HG03442 (cell line): ENCODE measurements at regions not wholly inside any gene's neighbourhood (a gene's known extent, or its start where the extent isn't known, plus 50 kb on each side); places are given as distances from the start of the nearest gene placed in this dataset.
"Not testable (repeated sequence)": the region's sequence is repeated elsewhere in the genome, so short reads cannot be mapped to it uniquely, and the experiment has no call there.

Experiments used
- ATAC-seq: cut with Tn5 transposase; IDR thresholded peaks from one replicate; pipeline ENCODE4 v1.9.1; 2021; ENCODE audit warnings: mild to moderate bottlenecking, moderate library complexity; ENCODE audit not compliant: unreplicated experiment

DNA sequence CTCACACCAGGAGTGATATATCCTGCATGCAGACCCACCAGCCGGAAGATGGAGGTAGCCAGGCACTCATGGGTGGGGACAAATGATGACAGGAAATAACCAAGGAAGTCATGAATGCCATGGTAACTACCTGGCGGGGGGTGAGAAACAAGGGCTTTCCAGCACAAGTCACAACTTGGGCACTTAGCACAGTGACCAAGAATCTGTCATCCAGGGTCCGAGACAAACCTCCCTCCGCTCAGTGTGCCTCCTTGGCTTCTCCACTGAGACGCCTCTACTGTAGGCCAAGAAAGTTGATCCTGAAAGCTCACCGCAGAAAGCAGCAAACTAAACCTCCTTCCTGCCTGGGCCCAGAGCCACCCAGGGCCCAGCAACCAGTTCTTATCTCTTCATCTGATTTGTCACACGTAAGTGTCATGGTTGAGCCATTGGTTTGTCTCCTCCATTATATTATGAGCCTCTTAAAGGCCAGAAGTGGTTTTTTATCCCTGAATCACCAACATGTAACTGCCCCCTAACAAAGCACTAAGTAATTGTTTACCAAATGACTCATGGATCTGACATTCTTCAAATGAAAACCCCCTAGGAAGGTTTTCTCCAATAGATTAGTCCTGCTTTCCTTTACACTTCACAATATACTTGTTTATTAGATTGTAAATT is 84.3 kb upstream of the TAB2 start:
- ATAC-seq: no peak

DNA sequence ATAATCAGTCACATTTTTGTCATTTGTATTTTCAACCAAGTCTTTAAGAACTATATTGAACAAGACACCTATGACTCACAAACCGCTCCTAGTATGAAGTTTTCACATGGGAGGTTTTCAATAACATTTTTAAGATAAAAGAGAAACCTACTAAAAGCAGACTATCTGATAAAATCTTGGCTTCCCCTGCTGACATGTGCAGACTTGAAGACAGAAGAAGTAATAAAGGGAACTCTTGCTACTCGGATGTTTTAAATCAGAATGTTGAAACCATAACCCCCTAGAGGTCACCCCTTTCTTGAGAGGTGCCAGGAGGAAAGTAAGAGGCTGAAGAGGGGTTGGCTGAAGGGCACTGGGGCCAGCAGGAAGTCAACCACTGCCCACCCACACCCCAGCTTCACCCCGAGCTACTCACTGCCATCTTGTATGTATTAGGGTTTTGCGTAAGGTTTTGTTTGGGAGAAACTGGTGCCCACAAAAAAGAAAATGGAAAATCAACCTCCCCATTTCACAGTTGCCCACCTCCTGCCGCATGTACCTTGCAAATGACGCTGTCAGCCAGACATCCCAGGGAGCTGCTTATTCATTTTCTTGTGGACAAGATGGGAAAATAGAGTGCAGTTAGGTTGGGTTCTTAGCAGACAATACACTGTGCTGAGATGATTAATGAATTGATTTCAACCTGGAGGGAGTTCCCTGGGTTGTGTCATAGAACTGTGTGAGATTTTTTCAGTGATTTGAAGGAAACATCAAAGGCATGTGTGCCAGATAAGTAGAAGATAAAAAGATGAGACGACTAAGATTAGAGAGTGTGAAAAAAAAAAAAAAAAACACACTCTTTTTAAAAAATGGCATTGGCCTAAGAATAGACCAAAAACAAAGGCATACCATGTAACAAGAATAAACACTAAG is 83.2 kb upstream of the TAB2 start:
- no peak for ATAC-seq

DNA sequence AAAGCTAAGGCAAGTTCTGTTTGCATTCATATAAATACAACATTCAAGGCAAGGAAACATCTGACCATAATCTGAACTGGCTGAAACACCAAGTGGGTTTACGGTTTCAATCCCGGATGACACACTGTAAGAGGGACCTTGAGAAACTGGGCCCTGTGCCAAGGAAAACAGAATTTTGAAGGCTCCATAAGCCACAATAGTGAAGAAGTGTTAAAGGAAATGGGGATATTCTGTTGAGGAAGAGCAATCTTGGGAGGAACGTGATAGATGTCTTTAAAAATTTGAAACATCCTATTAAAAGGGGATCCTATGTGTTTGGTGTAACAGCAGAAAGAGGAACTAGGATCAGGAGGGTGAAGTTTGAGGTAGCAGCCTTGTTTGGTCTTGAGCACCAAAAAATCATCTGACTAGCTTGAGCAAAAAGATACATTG is 82.4 kb upstream of the TAB2 start:
- ATAC-seq: peak; percentile 70

DNA sequence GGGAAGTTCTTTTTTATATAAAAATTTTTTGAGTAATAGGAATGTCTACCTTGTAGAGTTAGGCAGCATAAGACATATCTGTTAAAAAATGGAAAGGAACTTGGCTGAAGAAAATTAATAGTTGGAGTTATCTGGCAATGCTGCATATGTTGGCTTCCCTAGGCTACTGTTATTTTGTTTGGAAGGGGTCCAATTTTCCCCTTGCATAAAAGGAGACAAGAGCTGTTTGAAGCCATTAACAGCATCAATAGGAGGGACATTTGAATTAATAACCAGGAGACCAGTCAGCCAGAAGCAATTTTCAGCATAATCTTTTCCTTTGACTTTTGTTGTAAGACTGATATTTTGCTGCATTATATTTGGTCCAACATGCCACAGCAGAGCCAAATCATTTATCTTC is 80.9 kb upstream of the TAB2 start:
- no peak for ATAC-seq

- no peak for ATAC-seq
Measured at GRCh38 chr6:149237464-149237863, 80.0 kb upstream of the TAB2 start.

- ATAC-seq: no peak
Measured at GRCh38 chr6:149239573-149240209, 77.8 kb upstream of the TAB2 start.

DNA sequence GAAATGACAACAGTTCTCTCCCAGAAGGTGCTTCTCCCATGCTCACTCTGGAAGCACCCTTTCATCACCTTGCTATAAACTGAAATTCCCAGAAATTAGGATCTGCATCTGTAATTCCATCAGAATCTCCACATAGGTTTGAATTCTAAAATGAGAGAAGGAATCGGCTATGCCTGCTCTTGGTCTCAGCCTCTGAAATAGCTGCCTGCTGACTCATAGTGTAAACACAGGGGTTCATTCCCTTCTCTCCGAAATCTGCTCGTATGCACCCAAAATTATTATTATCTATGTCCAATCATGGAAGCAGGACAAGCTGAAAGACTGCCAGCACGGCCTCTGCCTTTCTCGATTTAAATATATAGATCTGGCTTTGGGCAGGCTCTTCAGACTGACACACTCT is 74.6 kb upstream of the TAB2 start:
- ATAC-seq: no peak

GRCh38 chr6:149244105-149244504 is 73.4 kb upstream of the TAB2 start:
- no peak for ATAC-seq

- peak; percentile 94 for ATAC-seq
Measured at GRCh38 chr6:149246691-149247384, 70.7 kb upstream of the TAB2 start.

DNA sequence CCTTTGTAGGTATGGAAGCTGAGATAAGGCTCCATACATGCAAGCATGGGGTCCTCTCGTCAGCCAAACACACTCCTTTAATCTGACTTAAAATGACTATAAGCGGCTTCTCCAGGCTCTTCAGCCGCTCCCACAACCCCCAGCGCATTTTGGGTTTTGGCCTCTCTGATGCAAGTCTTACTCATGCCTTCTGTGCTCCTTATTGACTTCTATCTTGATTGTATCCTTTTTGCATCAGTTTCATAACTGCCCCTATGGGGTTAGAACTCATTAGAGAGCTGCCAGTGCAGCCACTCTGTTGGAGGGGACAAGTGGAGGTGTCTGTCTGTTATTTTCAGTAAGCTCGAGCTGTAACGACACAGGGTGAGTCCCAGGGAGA is 70.1 kb upstream of the TAB2 start:
- no peak for ATAC-seq

DNA sequence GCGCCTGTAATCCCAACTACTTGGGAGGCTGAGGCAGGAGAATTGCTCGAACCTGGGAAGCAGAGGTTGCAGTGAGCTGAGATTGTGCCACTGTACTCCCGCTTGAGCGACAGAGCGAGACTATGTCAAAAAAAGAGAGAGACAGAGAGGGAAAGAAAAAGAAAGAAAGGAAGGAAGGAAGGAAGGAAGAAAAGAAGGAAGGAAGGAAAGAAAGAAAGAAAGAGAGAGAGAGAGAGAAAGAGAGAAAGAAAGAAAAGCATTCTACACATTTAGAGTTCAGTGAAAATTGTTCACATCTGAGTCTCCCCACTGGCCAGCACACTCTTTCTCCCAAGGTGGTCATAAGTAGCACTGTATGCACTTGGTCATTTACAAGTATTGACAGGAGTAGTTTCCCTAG is 69.2 kb upstream of the TAB2 start:
- ATAC-seq: not testable (repeated sequence)

GRCh38 chr6:149248693-149249369 is 68.7 kb upstream of the TAB2 start:
- no peak for ATAC-seq

- no peak for ATAC-seq
Measured at GRCh38 chr6:149249370-149250357, 67.8 kb upstream of the TAB2 start.

DNA sequence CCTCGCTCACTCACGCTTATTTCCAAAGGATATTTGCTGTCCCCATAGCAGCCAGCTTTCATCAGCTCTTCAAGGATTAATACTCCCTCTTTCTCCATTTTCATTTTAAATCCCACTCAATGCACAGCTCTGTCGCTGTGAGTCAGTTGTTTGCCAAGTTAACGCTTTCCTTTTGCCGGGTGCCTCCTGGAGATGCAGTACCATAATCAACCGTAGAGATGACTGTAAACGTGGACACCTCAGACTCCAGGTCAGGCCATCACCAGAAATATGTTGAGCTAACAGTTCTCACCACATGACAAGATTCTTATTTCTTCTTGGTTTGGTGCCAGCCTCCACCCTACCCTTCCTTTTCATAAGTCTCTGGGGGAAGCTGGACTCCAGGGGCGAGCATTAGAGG is 66.6 kb upstream of the TAB2 start:
- ATAC-seq: no peak

DNA sequence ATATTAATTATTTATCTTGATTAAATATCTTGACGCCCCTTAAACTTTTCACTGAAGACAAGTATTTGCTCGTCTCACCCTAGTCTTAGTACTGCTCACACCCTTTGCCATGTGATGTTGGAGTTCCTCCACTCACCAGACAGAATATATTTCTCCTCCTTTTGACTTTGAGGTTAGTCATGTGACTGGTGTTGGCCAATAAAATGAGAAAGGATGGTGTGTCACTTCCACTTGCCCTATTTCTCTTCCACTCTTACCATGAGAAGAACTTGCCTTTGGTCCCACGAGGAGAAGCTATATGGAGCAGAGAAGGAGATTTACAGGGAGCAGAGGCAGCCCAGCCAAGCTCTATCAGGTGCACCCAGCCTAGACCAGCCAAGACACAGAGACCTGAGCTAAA is 64.9 kb upstream of the TAB2 start:
- ATAC-seq: no peak

DNA sequence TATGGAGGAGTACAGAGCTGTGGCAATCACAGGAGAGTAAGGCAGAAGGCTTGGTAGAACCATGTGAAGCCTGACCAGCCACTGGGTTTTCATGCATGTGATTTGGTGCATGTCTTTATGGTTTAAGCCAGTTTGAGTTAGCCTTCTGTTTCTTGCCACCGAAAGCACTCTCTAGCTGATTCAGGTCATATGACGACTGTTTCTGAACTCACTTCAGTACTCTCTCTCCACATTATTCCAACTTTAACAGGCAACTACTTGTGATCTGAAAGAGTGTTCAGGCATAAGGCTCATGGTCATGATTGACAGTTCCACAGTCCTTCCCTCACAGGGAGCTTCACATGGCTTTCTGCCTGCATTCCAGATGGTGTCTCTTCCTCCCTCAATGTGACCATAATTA is 63.3 kb upstream of the TAB2 start:
- no peak for ATAC-seq

GRCh38 chr6:149259753-149260152 is 57.8 kb upstream of the TAB2 start:
- no peak for ATAC-seq

GRCh38 chr6:149260214-149260874 is 57.2 kb upstream of the TAB2 start:
- ATAC-seq: no peak
